ENCODE measurements at regions not wholly inside any gene's neighbourhood (a gene's known extent, or its start where the extent isn't known, plus 50 kb on each side); places are given as distances from the start of the nearest gene placed in this dataset.

- no peak for TF ChIP-seq CEBPZ (IDR thresholded peaks at IDR 0.05; ENCODE audit: low read depth, low read length)
Measured at GRCh38 chr3:102087236-102087635, 237.9 kb downstream of the NFKBIZ start (continued).

- Histone ChIP-seq H3K4me2 (ENCODE audit: control insufficient read depth, insufficient read depth) (no peak overlapping the region), H3K79me2 (ENCODE audit: control insufficient read depth, insufficient read depth, low read length) (no peaks in the 10 kb centered on the region), H4K20me1 (ENCODE audit: control insufficient read depth, insufficient read depth) (no peaks in the 10 kb centered on the region), H3K4me1 (ENCODE audit: control insufficient read depth, insufficient read depth, low read length) (no peaks in the 10 kb centered on the region), H3K4me3 (no peak overlapping the region), H2AFZ (ENCODE audit: control insufficient read depth, low read depth, low read length) (no peak overlapping the region), H3K27me3 (replicated peaks in 1 of 2; ENCODE audit: control insufficient read depth in 2 of 2, insufficient read depth in 2 of 2, low read length in 1 of 2) (no peaks in the 10 kb centered on the region), H3K27ac (ENCODE audit: control insufficient read depth, insufficient read depth) (no peak overlapping the region), H3K9me3 (replicated peaks; ENCODE audit: control insufficient read depth, insufficient read depth, low read length) (no peaks in the 10 kb centered on the region), H3K9ac (ENCODE audit: control insufficient read depth, insufficient read depth, low read length) (no peak overlapping the region), H3K36me3 (ENCODE audit: control insufficient read depth in 2 of 2, insufficient read depth in 2 of 2, low read length in 1 of 2) (no peaks in the 10 kb centered on the region)
- no peak for ATAC-seq
- TF ChIP-seq ATF3 (IDR thresholded peaks at IDR 0.05; ENCODE audit: borderline replicate concordance, extremely low read depth, low read depth, low read length) (no peak), SREBF2 (IDR thresholded peaks at IDR 0.05; ENCODE audit: low read length) (no peak), JUND (IDR thresholded peaks at IDR 0.05; ENCODE audit: low read depth, low read length) (no peak)
- ChIA-PET CTCF (interaction anchor here (1.4 kb wide), 1 partner anchor 275 kb away, joined by 6 read pairs; no protein-coding TSS in a partner anchor), RAD21 (ENCODE audit: unreplicated experiment) (interaction anchor here (1.2 to 2.0 kb wide), 2 partner anchors 29 to 51 kb away, joined by 5 to 6 read pairs; no protein-coding TSS in a partner anchor), POLR2A (no interaction called here), SMC1A (ENCODE audit: uncharacterized antibody, unreplicated experiment) (interaction anchor here (1.0 to 2.1 kb wide), 4 partner anchors 30 to 253 kb away, joined by 3 to 6 read pairs (median 4); no protein-coding TSS in a partner anchor)
- intact Hi-C loops (cut with micrococcal nuclease; ENCODE audit: unreplicated experiment) (no loop called here), in situ Hi-C loops (cut with MboI) (no loop called here)
- no TSS peak for BruUV-seq (replicated peaks)
- DNase-seq (ENCODE audit: low read depth, low spot score), result no peak
- no peak for FAIRE-seq
- 60% methylated on average over 3 of the region's 3 CpGs for WGBS (ENCODE audit: insufficient coverage, insufficient replicate concordance, low lambda C conversion rate, missing lambda C conversion rate)
Measured at GRCh38 chr3:102089239-102089638, 239.9 kb downstream of the NFKBIZ start.
